ENCODE measurements at regions not wholly inside any gene's neighbourhood (a gene's known extent, or its start where the extent isn't known, plus 50 kb on each side); places are given as distances from the start of the nearest gene placed in this dataset.

- POLR2A ChIA-PET (ENCODE audit: low non-redundant PET), result no interaction called here
- Histone ChIP-seq H3K27ac (ENCODE audit: low read depth, low read length, poor library complexity, severe bottlenecking) (no peak overlapping the region), H3K4me1 (ENCODE audit: insufficient read depth, low read length, poor library complexity, severe bottlenecking) (no peaks in the 10 kb centered on the region), H3K4me3 (ENCODE audit: low read depth, low read length, poor library complexity, severe bottlenecking) (no peak overlapping the region), H3K36me3 (ENCODE audit: insufficient read depth, low read length, poor library complexity, severe bottlenecking) (no peaks in the 10 kb centered on the region), H3K27me3 (replicated peaks; ENCODE audit: insufficient read depth, low read depth, low read length, poor library complexity) (peaks cover 18% of the 10 kb centered on the region), H3K9me3 (ENCODE audit: low read depth, low read length, poor library complexity, severe bottlenecking) (no peaks in the 10 kb centered on the region)
- intact Hi-C loops (cut with micrococcal nuclease; ENCODE audit: unreplicated experiment), result no loop called here
- DNase-seq (ENCODE audit: low spot score), result peak; percentile 4
- no TSS peak for BruUV-seq (replicated peaks)
- CTCF ChIA-PET, result no interaction called here
- no peak for TF ChIP-seq CTCF (conservative IDR thresholded peaks at IDR 0.05; ENCODE audit: low read depth, low read length)
- TF ChIP-seq EZH2 (IDR thresholded peaks at IDR 0.05; ENCODE audit: borderline replicate concordance, low read depth, low read length, poor library complexity, severe bottlenecking), result no peak
Observed at GRCh38 chr16:26391833-26392232, 674.9 kb upstream of the C16orf82 start.

- POLR2A ChIA-PET (ENCODE audit: low non-redundant PET), result no interaction called here
- TF ChIP-seq CTCF (conservative IDR thresholded peaks at IDR 0.05; ENCODE audit: low read depth, low read length), result no peak
- TF ChIP-seq EZH2 (IDR thresholded peaks at IDR 0.05; ENCODE audit: borderline replicate concordance, low read depth, low read length, poor library complexity, severe bottlenecking), result no peak
- H3K27me3 ChIP-seq (replicated peaks; ENCODE audit: insufficient read depth, low read depth, low read length, poor library complexity), result peaks cover 30% of the 10 kb centered on the region
- H3K9me3 ChIP-seq (ENCODE audit: low read depth, low read length, poor library complexity, severe bottlenecking), result no peaks in the 10 kb centered on the region
- H3K36me3 ChIP-seq (ENCODE audit: insufficient read depth, low read length, poor library complexity, severe bottlenecking), result no peaks in the 10 kb centered on the region
- CTCF ChIA-PET, result no interaction called here
- BruUV-seq (replicated peaks), result no TSS peak
- H3K27ac ChIP-seq (ENCODE audit: low read depth, low read length, poor library complexity, severe bottlenecking), result no peak overlapping the region
- no peak overlapping the region for H3K4me3 ChIP-seq (ENCODE audit: low read depth, low read length, poor library complexity, severe bottlenecking)
- no peak for DNase-seq (ENCODE audit: low spot score)
- no peaks in the 10 kb centered on the region for H3K4me1 ChIP-seq (ENCODE audit: insufficient read depth, low read length, poor library complexity, severe bottlenecking)
- intact Hi-C loops (cut with micrococcal nuclease; ENCODE audit: unreplicated experiment), result no loop called here
Observed at GRCh38 chr16:26394409-26394808, 672.3 kb upstream of the C16orf82 start.

GRCh38 chr16:26395700-26396099, 671.0 kb upstream of the C16orf82 start:
- H3K27ac ChIP-seq (ENCODE audit: low read depth, low read length, poor library complexity, severe bottlenecking), result no peak overlapping the region
- no peak for DNase-seq (ENCODE audit: low spot score)
- POLR2A ChIA-PET (ENCODE audit: low non-redundant PET), result no interaction called here
- CTCF ChIA-PET, result interaction anchor here (0.7 kb wide), 1 partner anchor 325 kb away, joined by 3 read pairs; no protein-coding TSS in a partner anchor
- intact Hi-C loops (cut with micrococcal nuclease; ENCODE audit: unreplicated experiment), result no loop called here
- no peaks in the 10 kb centered on the region for H3K36me3 ChIP-seq (ENCODE audit: insufficient read depth, low read length, poor library complexity, severe bottlenecking)
- H3K27me3 ChIP-seq (replicated peaks; ENCODE audit: insufficient read depth, low read depth, low read length, poor library complexity), result peaks cover 33% of the 10 kb centered on the region
- no peak for TF ChIP-seq CTCF (conservative IDR thresholded peaks at IDR 0.05; ENCODE audit: low read depth, low read length)
- no peak for TF ChIP-seq EZH2 (IDR thresholded peaks at IDR 0.05; ENCODE audit: borderline replicate concordance, low read depth, low read length, poor library complexity, severe bottlenecking)
- H3K9me3 ChIP-seq (ENCODE audit: low read depth, low read length, poor library complexity, severe bottlenecking), result no peaks in the 10 kb centered on the region
- BruUV-seq (replicated peaks), result no TSS peak
- H3K4me3 ChIP-seq (ENCODE audit: low read depth, low read length, poor library complexity, severe bottlenecking), result no peak overlapping the region
- no peaks in the 10 kb centered on the region for H3K4me1 ChIP-seq (ENCODE audit: insufficient read depth, low read length, poor library complexity, severe bottlenecking)
